Kidney (tissue), 13 donors: ENCODE measurements at regions not wholly inside any gene's neighbourhood (a gene's known extent, or its start where the extent isn't known, plus 50 kb on each side); places are given as distances from the start of the nearest gene placed in this dataset.

Source experiments
- DNase-seq, 5 donors: peaks; one replicate each; pipeline ENCODE4 v3.0.0-alpha.2; 2013 to 2020
- FAIRE-seq: peaks from 2 replicates; lab custom pipeline; 2012; peaks lifted over from hg19 to GRCh38; lab: Jason Lieb, UNC
- H3K27ac ChIP-seq, 2 donors: one replicate each; pipeline ENCODE4 v1.7.0; 2013; ENCODE audit warnings: low read depth in 2 of 2, low read length in 2 of 2, inconsistent platforms in 1 of 2
- H3K27me3 ChIP-seq: one replicate; pipeline ENCODE4 v1.7.1; 2013; ENCODE audit warnings: low read length, inconsistent platforms; ENCODE audit not compliant: control insufficient read depth, insufficient read depth
- H3K36me3 ChIP-seq, 3 donors: one replicate each; pipeline versions ENCODE4 v1.7.0 to v1.7.1; 2013; ENCODE audit warnings: low read length in 3 of 3, control low read depth in 1 of 3, inconsistent platforms in 1 of 3; ENCODE audit not compliant: insufficient read depth in 3 of 3, control insufficient read depth in 2 of 3
- H3K4me1 ChIP-seq, 3 donors: one replicate each; pipeline versions ENCODE4 v1.7.0 to v1.7.1; 2013; ENCODE audit warnings: low read length in 3 of 3, inconsistent platforms in 1 of 3, low read depth in 1 of 3; ENCODE audit not compliant: control insufficient read depth in 2 of 3, insufficient read depth in 2 of 3
- H3K4me3 ChIP-seq, 3 donors: one replicate each; pipeline versions ENCODE4 v1.7.0 to v1.8.1; 2013; ENCODE audit warnings: low read length in 3 of 3, control low read depth in 1 of 3, inconsistent platforms in 1 of 3
- H3K9ac ChIP-seq, 3 donors: one replicate each; pipeline versions ENCODE4 v1.7.0 to v1.7.1; 2013; ENCODE audit warnings: low read length in 3 of 3, control low read depth in 1 of 3, inconsistent platforms in 1 of 3
- H3K9me3 ChIP-seq, 3 donors: one replicate each; pipeline versions ENCODE4 v1.7.0 to v1.7.1; 2013; ENCODE audit warnings: low read length in 3 of 3, control low read depth in 1 of 3, inconsistent platforms in 1 of 3; ENCODE audit not compliant: control insufficient read depth in 2 of 3, insufficient read depth in 1 of 3
- intact Hi-C: fragments of 100-400 bp; cut with DNase I; formaldehyde crosslinking; loops from one replicate; pipeline ENCODE4 v1.11.1; 2022
- TF ChIP-seq, protein P1 (sequence below): IDR thresholded peaks from 3 replicates; pipeline ENCODE4 v1.5.1; 2012; ENCODE audit warnings: mild to moderate bottlenecking, moderate library complexity, borderline replicate concordance; ENCODE audit not compliant: insufficient read depth; ENCODE audit errors: extremely low read depth
- donor health status: control.
- donor health status: control.
- donor health status: control.
- donor health status: control.
- donor health status: control.
- donor health status: DM: yes; HTN: yes; CAD: no.
- donor health status: Normal renal cell carcinoma (clear cell type).

DNA sequence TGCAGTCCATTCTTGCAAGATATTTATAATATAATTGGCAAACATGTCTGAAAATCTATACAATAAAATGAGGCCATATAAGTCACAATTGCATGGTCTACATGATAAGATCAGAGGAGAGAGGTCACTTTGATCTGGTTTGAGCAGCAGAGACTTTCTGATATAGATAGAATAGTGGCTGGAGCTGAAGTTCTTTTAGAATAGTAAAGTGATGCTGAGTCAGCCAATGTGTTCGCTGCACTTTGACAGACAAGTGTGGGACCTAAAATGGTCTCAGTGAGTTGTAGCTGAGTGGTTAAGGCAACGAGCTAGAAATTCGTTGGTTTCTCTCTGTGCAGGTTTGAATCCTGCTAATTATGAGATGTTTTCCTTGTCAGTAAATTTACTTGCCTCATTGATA lies 257.0 kb upstream of the C11orf87 start:
- H3K9me3 ChIP-seq, result no peaks in the 10 kb centered on the region
- H3K27me3 ChIP-seq, result no peaks in the 10 kb centered on the region
- no peak overlapping the region for H3K4me3 ChIP-seq
- TF ChIP-seq, protein P1, sequence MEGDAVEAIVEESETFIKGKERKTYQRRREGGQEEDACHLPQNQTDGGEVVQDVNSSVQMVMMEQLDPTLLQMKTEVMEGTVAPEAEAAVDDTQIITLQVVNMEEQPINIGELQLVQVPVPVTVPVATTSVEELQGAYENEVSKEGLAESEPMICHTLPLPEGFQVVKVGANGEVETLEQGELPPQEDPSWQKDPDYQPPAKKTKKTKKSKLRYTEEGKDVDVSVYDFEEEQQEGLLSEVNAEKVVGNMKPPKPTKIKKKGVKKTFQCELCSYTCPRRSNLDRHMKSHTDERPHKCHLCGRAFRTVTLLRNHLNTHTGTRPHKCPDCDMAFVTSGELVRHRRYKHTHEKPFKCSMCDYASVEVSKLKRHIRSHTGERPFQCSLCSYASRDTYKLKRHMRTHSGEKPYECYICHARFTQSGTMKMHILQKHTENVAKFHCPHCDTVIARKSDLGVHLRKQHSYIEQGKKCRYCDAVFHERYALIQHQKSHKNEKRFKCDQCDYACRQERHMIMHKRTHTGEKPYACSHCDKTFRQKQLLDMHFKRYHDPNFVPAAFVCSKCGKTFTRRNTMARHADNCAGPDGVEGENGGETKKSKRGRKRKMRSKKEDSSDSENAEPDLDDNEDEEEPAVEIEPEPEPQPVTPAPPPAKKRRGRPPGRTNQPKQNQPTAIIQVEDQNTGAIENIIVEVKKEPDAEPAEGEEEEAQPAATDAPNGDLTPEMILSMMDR, result no peak
- FAIRE-seq (no peak), DNase-seq (no peak)
- H3K4me1 ChIP-seq, result no peaks in the 10 kb centered on the region
- H3K36me3 ChIP-seq, result no peaks in the 10 kb centered on the region
- H3K27ac ChIP-seq, result no peak overlapping the region
- intact Hi-C loops, result no loop called here
- H3K9ac ChIP-seq, result no peak overlapping the region

DNA sequence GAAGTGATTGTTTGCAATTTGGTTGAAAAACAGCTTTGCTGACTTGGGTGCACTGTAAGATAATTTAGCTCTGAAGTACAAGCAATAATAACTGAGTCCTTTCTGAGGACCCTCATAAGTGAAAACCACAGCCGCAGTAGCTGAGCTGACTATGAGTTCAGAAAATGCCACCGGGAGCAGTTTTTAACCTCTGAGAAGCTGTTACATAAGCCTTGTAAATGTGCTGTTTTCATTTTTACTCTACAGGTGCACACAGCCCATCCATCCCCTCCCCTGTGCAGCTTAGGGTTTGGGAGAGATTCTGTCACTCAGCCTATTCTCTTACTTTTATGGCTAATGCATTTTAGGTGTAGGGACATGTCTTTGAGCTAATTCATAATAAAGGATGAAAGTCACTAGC lies 255.5 kb upstream of the C11orf87 start:
- Histone ChIP-seq H3K36me3 (no peaks in the 10 kb centered on the region), H3K4me3 (no peak overlapping the region), H3K9me3 (no peaks in the 10 kb centered on the region), H3K27ac (no peak overlapping the region), H3K9ac (no peak overlapping the region), H3K27me3 (no peaks in the 10 kb centered on the region), H3K4me1 (no peaks in the 10 kb centered on the region)
- no peak for FAIRE-seq
- no peak for DNase-seq
- intact Hi-C loops, result no loop called here
- TF ChIP-seq, protein P1, result no peak

DNA sequence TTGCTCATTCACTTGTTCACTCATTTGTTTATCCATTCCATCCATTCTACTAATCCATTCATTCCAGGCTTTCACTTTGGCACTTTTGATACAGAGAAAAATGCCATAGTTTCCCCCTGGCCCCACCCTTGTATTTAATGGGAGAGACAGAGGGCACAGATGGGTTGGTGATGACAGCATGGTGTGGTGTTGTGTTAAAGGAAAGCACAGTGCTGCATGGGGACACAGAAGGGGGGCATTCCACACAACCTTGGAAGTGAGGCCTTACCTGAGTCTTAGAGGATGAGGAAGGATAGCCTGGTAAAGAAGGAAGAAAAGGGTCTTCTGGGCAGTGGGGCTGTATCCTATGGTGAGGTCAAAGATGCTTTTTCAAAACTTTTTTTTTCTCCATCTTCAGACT lies 248.5 kb upstream of the C11orf87 start:
- intact Hi-C loops, result no loop called here
- FAIRE-seq, result no peak
- Histone ChIP-seq H3K27ac (no peak overlapping the region), H3K9me3 (no peaks in the 10 kb centered on the region), H3K4me1 (no peaks in the 10 kb centered on the region), H3K27me3 (no peaks in the 10 kb centered on the region), H3K9ac (no peak overlapping the region), H3K36me3 (no peaks in the 10 kb centered on the region), H3K4me3 (no peak overlapping the region)
- TF ChIP-seq, protein P1, result no peak
- no peak for DNase-seq

DNA sequence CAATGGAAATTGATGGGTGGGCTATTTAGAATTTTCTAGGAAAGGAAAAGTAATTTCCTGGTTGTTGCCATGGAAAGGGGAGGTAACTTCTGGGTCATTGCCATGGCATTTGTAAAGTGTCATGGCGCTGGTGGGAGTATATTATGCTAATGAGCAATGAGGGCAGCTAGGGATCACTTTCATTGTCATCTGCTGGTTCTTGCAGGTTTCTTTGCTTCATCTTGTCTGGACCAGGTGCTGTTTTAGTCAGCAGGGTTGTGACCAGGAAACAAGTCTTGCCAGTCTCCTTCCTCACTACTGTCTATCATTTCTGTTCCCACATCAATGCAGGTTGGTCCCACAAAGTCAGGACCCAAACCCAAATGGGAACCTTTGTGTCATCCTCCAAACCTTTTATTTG lies 237.6 kb upstream of the C11orf87 start:
- Histone ChIP-seq H3K9ac (no peak overlapping the region), H3K27ac (no peak overlapping the region), H3K9me3 (no peaks in the 10 kb centered on the region), H3K4me3 (no peak overlapping the region), H3K27me3 (no peaks in the 10 kb centered on the region), H3K4me1 (no peaks in the 10 kb centered on the region), H3K36me3 (no peaks in the 10 kb centered on the region)
- intact Hi-C loops, result no loop called here
- TF ChIP-seq, protein P1, result no peak
- FAIRE-seq, result no peak
- no peak for DNase-seq
